ENCODE measurements at regions not wholly inside any gene's neighbourhood (a gene's known extent, or its start where the extent isn't known, plus 50 kb on each side); places are given as distances from the start of the nearest gene placed in this dataset. TPM values are rescaled to one million over a fixed set of nuclear protein-coding genes. Genes with fewer than 3 reads are reported as not detected.
"Not testable (repeated sequence)": the region's sequence is repeated elsewhere in the genome, so short reads cannot be mapped to it uniquely, and the experiment has no call there.

DNA sequence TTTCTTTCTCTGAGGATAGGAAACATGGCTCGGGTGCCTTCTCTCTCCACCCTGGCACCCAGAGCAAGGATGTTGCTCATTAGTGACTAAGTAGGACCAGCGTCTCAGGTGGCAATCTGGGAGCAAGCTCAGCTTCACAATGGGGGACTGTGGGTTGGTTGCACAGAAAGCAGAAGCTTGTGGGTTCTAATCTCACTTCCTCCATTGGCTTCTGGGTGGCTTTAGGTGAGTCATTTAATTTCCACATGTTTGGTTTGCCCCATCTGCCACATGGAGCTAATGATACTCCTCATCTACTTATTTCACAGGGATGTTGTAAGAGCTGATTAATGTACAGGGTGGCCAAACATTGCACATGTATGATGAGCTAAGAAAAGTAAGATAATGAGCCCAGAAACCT is 54.8 kb upstream of the AKIRIN2 start:
- no peak for DNase-seq

DNA sequence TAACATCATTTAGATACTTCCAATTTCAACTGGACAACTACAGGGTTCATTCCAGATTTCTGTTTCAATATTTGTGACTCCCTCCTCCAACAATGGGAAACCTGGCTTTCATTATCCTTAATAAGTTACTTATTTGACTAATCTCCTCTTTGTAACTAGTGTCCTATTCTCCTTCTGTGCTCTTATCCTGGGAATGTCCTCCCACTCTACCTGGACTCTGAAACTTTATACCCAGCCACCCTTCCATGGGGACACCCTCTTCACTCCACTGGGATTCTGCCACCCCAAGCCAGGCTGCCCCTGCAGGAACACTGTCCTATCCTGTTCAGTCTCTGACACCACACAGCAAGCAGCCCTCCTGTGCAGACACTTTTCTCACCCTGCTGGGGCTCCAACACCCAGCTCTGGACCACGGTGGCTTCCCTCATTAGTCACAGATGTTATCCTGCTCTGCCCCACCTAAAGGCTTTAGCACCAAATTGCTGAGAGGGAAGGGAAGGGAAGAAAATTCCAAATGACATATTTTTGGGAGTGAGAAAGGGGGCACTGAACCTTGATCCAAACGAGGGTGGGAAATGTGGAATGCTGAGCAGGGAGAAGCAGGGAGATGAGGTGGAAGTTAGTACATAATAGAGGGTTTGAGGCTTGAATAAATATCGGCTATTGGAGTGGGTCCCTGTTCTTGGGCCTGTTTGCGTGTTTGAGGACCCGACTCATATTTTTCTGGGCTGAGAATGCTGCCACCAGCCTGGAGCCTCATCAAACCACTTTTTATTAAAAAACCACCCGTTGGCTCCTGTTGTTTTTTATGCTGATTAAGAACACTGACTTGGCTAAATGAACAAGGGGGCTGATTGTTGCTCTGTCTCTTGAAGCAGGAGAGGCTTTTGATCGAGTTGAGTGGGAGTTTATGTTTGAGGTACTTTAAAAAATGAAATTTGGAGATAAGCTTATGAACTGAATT is 54.0 kb upstream of the AKIRIN2 start:
- no peak for DNase-seq

- DNase-seq = no peak
Measured at GRCh38 chr6:87754828-87755227, 52.8 kb upstream of the AKIRIN2 start.

DNA sequence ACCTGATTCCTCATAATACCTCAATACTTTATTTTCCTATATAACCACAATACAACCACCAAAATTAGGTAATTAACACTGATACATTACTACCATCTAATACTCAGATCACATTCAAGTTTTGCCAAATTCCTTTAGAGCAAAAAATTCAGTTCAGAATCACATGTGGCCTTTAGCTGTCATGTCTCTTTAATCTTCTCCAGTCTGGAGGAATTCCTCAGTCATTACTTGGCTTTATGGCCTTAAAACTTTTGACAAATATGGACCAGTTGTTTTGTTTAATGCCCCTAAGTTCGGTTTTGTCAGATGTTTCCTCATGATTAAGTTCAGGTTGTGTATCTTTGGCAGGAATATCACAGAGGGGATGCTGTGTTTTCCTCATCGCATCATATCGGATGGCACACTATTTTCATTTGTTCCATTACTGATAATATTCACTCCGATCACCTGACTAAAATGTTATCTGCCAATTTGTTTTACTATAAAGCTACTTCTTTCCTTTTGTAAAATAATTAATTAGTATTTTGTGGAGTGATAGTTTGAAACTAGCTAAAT is 51.2 kb upstream of the AKIRIN2 start:
- DNase-seq = no peak

DNA sequence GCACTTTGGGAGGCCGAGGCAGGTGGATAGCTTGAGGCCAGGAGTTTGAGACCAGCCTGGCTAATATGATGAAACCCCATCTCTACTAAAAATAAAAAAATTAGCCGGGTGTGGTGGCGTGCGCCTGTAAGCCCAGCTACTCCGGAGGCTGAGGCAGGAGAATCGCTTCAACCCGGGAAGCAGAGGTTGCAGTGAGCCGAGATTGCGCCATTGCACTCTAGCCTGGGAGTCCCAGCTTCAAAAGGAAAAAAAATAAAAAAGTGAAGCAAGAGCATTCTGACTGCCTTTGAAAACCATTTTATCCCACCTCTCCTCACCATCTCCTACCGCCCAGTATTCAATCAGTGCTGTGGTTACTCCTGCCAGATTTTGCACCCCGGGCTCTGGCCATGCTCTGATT is 50.5 kb upstream of the AKIRIN2 start:
- not testable (repeated sequence) for DNase-seq

Small RNA genes lying in the stretch of these regions (small RNA-seq; reads per million reads assigned to genes)
- gene RF00019 = not detected
- gene RN7SL183P = not detected

Measured in occipital lobe (tissue), 2 donors.